Ovary (tissue), 3 donors: ENCODE measurements at regions not wholly inside any gene's neighbourhood (a gene's known extent, or its start where the extent isn't known, plus 50 kb on each side); places are given as distances from the start of the nearest gene placed in this dataset.

Source experiments
- POLR2A ChIP-seq: fragments of 450-650 bp; IDR thresholded peaks from one replicate; pipeline ENCODE4 v1.6.1; 2017; ENCODE audit warnings: antibody characterized with exemption, mild to moderate bottlenecking, moderate library complexity
- TF ChIP-seq, protein P1 (sequence below), 3 donors: fragments of 450-650 bp in 2 of 3; fragments of 200-600 bp in 1 of 3; IDR thresholded peaks; one replicate each; pipeline versions ENCODE4 v1.5.1 to v1.8.0; 2016 to 2022; ENCODE audit warnings: antibody characterized with exemption in 3 of 3, mild to moderate bottlenecking in 1 of 3
- donor health status: DM: no; HTN: no; CAD: no.

DNA sequence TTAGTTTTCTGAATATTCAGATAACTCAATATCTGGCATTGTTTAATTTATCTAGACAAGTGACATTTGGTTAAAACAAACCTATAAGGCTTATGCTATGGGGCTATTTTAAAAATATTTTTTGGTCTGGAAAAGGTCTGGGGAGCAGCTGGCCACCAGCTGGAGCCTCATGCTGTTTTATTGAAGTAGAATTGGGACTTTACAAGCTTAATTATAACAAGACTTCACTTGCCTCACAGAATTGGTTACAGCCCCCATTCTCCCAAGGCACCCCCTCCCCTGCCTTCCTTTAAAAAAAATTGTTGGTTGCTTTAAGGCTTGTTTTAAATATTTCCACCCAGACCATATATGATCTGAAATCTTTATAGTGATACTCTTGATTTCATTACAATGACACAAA lies 453.9 kb downstream of the ADAMTS20 start:
- TF ChIP-seq, protein P1, sequence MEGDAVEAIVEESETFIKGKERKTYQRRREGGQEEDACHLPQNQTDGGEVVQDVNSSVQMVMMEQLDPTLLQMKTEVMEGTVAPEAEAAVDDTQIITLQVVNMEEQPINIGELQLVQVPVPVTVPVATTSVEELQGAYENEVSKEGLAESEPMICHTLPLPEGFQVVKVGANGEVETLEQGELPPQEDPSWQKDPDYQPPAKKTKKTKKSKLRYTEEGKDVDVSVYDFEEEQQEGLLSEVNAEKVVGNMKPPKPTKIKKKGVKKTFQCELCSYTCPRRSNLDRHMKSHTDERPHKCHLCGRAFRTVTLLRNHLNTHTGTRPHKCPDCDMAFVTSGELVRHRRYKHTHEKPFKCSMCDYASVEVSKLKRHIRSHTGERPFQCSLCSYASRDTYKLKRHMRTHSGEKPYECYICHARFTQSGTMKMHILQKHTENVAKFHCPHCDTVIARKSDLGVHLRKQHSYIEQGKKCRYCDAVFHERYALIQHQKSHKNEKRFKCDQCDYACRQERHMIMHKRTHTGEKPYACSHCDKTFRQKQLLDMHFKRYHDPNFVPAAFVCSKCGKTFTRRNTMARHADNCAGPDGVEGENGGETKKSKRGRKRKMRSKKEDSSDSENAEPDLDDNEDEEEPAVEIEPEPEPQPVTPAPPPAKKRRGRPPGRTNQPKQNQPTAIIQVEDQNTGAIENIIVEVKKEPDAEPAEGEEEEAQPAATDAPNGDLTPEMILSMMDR (IDR thresholded peaks at IDR 0.05): no peak
- no peak for TF ChIP-seq POLR2A
